ENCODE measurements at regions not wholly inside any gene's neighbourhood (a gene's known extent, or its start where the extent isn't known, plus 50 kb on each side); places are given as distances from the start of the nearest gene placed in this dataset.
"Not testable (repeated sequence)": the region's sequence is repeated elsewhere in the genome, so short reads cannot be mapped to it uniquely, and the experiment has no call there.

GRCh38 chr2:144643537-144644336, 123.8 kb upstream of the ZEB2 start:
- H3K36me3 Mint-ChIP-seq (ENCODE audit: low read depth), result peaks cover 4% of the 10 kb centered on the region
- peaks cover 6% of the 10 kb centered on the region for H3K9me3 Mint-ChIP-seq
- H3K27ac Mint-ChIP-seq, result no peak overlapping the region
- H3K4me1 Mint-ChIP-seq, result no peaks in the 10 kb centered on the region
- TF ChIP-seq, protein P1, sequence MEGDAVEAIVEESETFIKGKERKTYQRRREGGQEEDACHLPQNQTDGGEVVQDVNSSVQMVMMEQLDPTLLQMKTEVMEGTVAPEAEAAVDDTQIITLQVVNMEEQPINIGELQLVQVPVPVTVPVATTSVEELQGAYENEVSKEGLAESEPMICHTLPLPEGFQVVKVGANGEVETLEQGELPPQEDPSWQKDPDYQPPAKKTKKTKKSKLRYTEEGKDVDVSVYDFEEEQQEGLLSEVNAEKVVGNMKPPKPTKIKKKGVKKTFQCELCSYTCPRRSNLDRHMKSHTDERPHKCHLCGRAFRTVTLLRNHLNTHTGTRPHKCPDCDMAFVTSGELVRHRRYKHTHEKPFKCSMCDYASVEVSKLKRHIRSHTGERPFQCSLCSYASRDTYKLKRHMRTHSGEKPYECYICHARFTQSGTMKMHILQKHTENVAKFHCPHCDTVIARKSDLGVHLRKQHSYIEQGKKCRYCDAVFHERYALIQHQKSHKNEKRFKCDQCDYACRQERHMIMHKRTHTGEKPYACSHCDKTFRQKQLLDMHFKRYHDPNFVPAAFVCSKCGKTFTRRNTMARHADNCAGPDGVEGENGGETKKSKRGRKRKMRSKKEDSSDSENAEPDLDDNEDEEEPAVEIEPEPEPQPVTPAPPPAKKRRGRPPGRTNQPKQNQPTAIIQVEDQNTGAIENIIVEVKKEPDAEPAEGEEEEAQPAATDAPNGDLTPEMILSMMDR (IDR thresholded peaks at IDR 0.05; ENCODE audit: unreplicated experiment in 3 of 3), result no peak
- no peaks in the 10 kb centered on the region for H3K27me3 Mint-ChIP-seq (ENCODE audit: low read depth)
- H3K4me3 Mint-ChIP-seq, result no peak overlapping the region

DNA sequence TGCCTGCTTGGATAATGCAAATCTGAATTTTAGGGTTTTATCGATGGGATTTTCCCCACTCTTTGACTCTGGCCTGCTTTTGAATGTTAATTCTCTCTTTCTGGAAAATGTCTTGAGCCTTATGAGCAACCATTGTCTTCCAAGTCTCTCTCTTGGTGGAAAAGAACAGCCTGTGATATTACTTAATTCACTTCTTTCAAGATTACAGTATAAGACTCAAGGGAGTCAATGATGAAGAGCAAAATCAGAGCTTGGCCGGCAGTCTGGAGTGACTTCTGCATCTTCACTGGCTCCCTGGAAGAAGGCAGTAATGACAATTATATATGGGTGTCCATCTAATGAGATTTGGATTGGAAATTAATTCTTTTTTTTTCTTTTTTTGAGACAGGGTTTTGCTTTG, 122.9 kb upstream of the ZEB2 start:
- Mint-ChIP-seq H3K27me3 (ENCODE audit: low read depth) (no peaks in the 10 kb centered on the region), H3K4me3 (no peak overlapping the region)
- TF ChIP-seq, protein P1 (IDR thresholded peaks at IDR 0.05; ENCODE audit: unreplicated experiment in 3 of 3), result no peak

DNA sequence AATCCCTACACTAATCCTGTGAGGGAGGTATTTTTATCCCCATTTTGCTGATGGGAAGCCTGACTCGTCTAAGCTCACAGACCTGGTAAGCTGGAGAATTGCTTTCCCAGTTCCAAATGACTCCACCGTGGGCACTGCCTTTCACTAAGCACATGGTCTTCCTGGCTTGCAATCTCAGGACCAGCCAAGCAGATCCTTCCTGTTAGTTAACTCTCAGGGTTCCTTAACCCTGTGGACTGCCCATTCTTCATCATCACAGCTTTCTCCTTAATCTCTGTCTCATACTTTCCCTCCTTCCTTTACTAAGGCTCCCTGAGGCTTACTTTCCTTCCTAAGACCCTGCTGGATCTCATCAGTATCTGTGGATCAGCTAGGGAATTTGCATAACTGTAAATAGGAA, 122.2 kb upstream of the ZEB2 start:
- TF ChIP-seq, protein P1 (IDR thresholded peaks at IDR 0.05; ENCODE audit: unreplicated experiment in 3 of 3), result no peak
- H3K4me1 Mint-ChIP-seq, result no peaks in the 10 kb centered on the region
- no peaks in the 10 kb centered on the region for H3K27me3 Mint-ChIP-seq (ENCODE audit: low read depth)

More for the DNA sequence above, 122.9 kb upstream of the ZEB2 start:
- Mint-ChIP-seq H3K9me3 (peaks cover 6% of the 10 kb centered on the region), H3K4me1 (no peaks in the 10 kb centered on the region), H3K36me3 (ENCODE audit: low read depth) (peaks cover 4% of the 10 kb centered on the region), H3K27ac (no peak overlapping the region)

GRCh38 chr2:144638250-144638649, 118.3 kb upstream of the ZEB2 start:
- peaks cover 43% of the 10 kb centered on the region for H3K9me3 Mint-ChIP-seq
- not testable (repeated sequence) for H3K4me1 Mint-ChIP-seq; H3K27me3 Mint-ChIP-seq (ENCODE audit: low read depth); H3K27ac Mint-ChIP-seq; H3K4me3 Mint-ChIP-seq
- peaks cover 18% of the 10 kb centered on the region for H3K36me3 Mint-ChIP-seq (ENCODE audit: low read depth)

More for the DNA sequence above, 122.2 kb upstream of the ZEB2 start:
- Mint-ChIP-seq H3K9me3 (peaks cover 9% of the 10 kb centered on the region), H3K36me3 (ENCODE audit: low read depth) (peaks cover 8% of the 10 kb centered on the region), H3K4me3 (no peak overlapping the region), H3K27ac (no peak overlapping the region)

- not testable (repeated sequence) for H3K4me1 Mint-ChIP-seq; H3K4me3 Mint-ChIP-seq; H3K27me3 Mint-ChIP-seq (ENCODE audit: low read depth); H3K27ac Mint-ChIP-seq
- H3K36me3 Mint-ChIP-seq (ENCODE audit: low read depth), result peaks cover 18% of the 10 kb centered on the region
- H3K9me3 Mint-ChIP-seq, result peaks cover 46% of the 10 kb centered on the region
Observed at GRCh38 chr2:144636860-144637259, 116.9 kb upstream of the ZEB2 start.

DNA sequence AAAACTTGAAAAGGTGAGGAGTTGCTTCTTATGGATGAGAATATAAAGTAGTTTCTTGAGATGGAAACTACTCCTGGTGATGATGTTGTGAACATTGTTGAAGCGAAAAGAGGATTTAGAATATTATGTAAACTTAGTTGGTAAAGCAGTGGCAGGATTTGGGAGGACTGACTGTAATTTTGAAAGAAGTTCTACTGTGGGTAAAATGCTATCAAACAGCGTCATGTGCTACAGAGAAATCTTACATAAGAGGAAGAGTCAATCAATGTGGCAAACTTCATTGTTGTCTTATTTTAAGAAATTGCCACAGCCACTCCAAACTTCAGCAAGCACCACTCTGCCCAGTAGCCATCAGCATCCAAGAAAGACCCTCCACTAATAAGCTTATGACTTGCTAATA, 112.9 kb upstream of the ZEB2 start:
- H3K36me3 Mint-ChIP-seq (ENCODE audit: low read depth), result peaks cover 14% of the 10 kb centered on the region
- H3K4me1 Mint-ChIP-seq, result no peaks in the 10 kb centered on the region
- H3K4me3 Mint-ChIP-seq, result no peak overlapping the region
- TF ChIP-seq, protein P1 (IDR thresholded peaks at IDR 0.05; ENCODE audit: unreplicated experiment in 3 of 3), result no peak
- peaks cover 44% of the 10 kb centered on the region for H3K9me3 Mint-ChIP-seq
- no peak overlapping the region for H3K27ac Mint-ChIP-seq
- peaks cover 1% of the 10 kb centered on the region for H3K27me3 Mint-ChIP-seq (ENCODE audit: low read depth)

- peaks cover 38% of the 10 kb centered on the region for H3K9me3 Mint-ChIP-seq
- H3K4me1 Mint-ChIP-seq, result no peaks in the 10 kb centered on the region
- peaks cover 9% of the 10 kb centered on the region for H3K36me3 Mint-ChIP-seq (ENCODE audit: low read depth)
- no peak overlapping the region for H3K4me3 Mint-ChIP-seq
- TF ChIP-seq, protein P1 (IDR thresholded peaks at IDR 0.05; ENCODE audit: unreplicated experiment in 3 of 3), result no peak
- H3K27ac Mint-ChIP-seq, result no peak overlapping the region
- peaks cover 3% of the 10 kb centered on the region for H3K27me3 Mint-ChIP-seq (ENCODE audit: low read depth)
Observed at GRCh38 chr2:144631636-144632035, 111.7 kb upstream of the ZEB2 start.
